ENCODE measurements at regions not wholly inside any gene's neighbourhood (a gene's known extent, or its start where the extent isn't known, plus 50 kb on each side); places are given as distances from the start of the nearest gene placed in this dataset.

DNA sequence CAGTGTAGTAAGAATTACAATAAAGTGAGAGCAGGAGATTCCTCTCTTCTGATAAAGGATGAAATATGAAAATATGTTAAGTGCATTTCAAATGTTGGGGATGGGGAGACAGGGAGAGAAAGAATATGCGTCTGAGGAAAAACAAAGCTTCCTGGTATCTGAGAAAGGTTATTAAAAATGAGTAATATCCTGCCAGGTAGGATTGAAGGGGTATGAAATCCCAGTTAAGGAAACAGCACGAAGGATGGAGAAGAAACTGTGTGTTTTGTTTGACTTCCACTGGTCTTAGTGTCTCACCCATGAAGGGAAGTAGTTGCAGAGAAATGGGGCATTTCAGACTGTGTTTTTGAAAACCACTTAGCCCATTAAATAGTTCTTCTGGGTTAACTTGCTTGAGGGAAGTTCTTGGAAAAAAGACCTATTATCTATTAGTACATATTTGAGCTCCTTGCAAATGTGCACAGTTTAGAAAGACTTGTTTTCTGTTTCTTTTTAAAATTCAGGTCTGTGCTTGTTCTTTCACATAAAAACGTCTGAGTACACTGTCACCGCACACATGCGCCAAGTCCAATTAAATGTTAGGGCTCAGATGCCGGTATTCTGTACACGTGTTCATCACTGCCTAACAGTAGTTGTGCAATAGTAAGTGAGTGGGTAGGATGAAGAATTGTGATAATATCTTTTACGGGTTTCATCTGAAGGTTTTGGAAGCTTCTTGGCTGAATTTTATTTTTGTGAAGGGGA lies 196.1 kb upstream of the P2RY1 start:
- CTCF ChIA-PET, result no interaction called here

DNA sequence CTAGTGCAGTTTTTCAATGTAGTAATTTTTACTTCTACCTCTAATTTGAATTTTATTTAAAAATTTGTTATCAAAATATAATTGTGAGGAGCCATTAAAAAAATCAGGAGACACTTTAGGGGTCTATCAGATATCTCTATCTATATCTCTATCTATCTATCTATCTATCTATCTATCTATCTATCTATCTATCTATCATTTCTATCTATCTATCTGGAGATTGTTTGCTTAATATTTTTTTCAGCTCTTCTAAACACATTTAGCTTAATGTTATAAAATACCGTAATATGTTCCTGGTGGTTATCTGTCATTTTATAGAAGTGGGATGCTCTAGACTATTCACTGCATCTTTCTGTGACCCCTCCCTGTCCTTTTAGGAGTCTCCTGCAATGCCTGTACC lies 193.7 kb upstream of the P2RY1 start:
- no peaks in the 10 kb centered on the region for H3K9me3 ChIP-seq
- H3K27ac ChIP-seq, result no peak overlapping the region
- ChIA-PET CTCF (no interaction called here), POLR2A (no interaction called here)
- no peak overlapping the region for H3K4me2 ChIP-seq
- FAIRE-seq (no peak), ATAC-seq (no peak), DNase-seq (ENCODE audit: low read depth in 1 of 2, low spot score in 1 of 2) (no peak)
- TF ChIP-seq RAD21 (conservative IDR thresholded peaks at IDR 0.05 in 1 of 2, IDR thresholded peaks at IDR 0.05 in 1 of 2) (no peak), CBX2 (IDR thresholded peaks at IDR 0.05; ENCODE audit: borderline replicate concordance, low read depth) (no peak), POLR2AphosphoS2 (conservative IDR thresholded peaks at IDR 0.05; ENCODE audit: low read length) (no peak), RFX5 (IDR thresholded peaks at IDR 0.05) (no peak), FOSL2 (IDR thresholded peaks at IDR 0.05) (no peak), FOSL2 (CRISPR knock-in tag; IDR thresholded peaks at IDR 0.05) (no peak), NPAS2 (CRISPR knock-in tag; IDR thresholded peaks at IDR 0.05; ENCODE audit: borderline replicate concordance) (no peak), ZSCAN20 (CRISPR knock-in tag; IDR thresholded peaks at IDR 0.05) (no peak), FOSB (CRISPR knock-in tag; IDR thresholded peaks at IDR 0.05) (no peak), RNF2 (IDR thresholded peaks at IDR 0.05; ENCODE audit: borderline replicate concordance, low read depth) (no peak)
- TF ChIP-seq, protein P1, sequence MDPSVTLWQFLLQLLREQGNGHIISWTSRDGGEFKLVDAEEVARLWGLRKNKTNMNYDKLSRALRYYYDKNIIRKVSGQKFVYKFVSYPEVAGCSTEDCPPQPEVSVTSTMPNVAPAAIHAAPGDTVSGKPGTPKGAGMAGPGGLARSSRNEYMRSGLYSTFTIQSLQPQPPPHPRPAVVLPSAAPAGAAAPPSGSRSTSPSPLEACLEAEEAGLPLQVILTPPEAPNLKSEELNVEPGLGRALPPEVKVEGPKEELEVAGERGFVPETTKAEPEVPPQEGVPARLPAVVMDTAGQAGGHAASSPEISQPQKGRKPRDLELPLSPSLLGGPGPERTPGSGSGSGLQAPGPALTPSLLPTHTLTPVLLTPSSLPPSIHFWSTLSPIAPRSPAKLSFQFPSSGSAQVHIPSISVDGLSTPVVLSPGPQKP (IDR thresholded peaks at IDR 0.05; ENCODE audit: low read depth, low read length), result no peak
- TF ChIP-seq, protein P2, sequence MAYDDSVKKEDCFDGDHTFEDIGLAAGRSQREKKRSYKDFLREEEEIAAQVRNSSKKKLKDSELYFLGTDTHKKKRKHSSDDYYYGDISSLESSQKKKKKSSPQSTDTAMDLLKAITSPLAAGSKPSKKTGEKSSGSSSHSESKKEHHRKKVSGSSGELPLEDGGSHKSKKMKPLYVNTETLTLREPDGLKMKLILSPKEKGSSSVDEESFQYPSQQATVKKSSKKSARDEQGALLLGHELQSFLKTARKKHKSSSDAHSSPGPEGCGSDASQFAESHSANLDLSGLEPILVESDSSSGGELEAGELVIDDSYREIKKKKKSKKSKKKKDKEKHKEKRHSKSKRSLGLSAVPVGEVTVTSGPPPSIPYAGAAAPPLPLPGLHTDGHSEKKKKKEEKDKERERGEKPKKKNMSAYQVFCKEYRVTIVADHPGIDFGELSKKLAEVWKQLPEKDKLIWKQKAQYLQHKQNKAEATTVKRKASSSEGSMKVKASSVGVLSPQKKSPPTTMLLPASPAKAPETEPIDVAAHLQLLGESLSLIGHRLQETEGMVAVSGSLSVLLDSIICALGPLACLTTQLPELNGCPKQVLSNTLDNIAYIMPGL (CRISPR knock-in tag; IDR thresholded peaks at IDR 0.05; ENCODE audit: borderline replicate concordance), result no peak
- H3K4me1 ChIP-seq, result no peaks in the 10 kb centered on the region
- 83% methylated on average over 1 of the region's 1 CpG for WGBS (ENCODE audit: missing lambda C conversion rate)
- no peak overlapping the region for H3K4me3 ChIP-seq

More for the DNA sequence above, 196.1 kb upstream of the P2RY1 start:
- POLR2A ChIA-PET, result no interaction called here
- Histone ChIP-seq H3K27ac (no peak overlapping the region), H3K9me3 (no peaks in the 10 kb centered on the region), H3K4me1 (no peaks in the 10 kb centered on the region), H3K4me3 (no peak overlapping the region), H3K4me2 (no peak overlapping the region)
- 55% methylated on average over 8 of the region's 8 CpGs for WGBS (ENCODE audit: missing lambda C conversion rate)
- TF ChIP-seq BHLHE40 (IDR thresholded peaks at IDR 0.05; ENCODE audit: low read depth, low read length), result no peak
- no peak for TF ChIP-seq RARB (CRISPR knock-in tag; IDR thresholded peaks at IDR 0.05)
- no peak for TF ChIP-seq MYC (IDR thresholded peaks at IDR 0.05; ENCODE audit: borderline replicate concordance, low read length)
- no peak for TF ChIP-seq NR3C1 (IDR thresholded peaks at IDR 0.05)
- TF ChIP-seq ZFP36 (IDR thresholded peaks at IDR 0.05; ENCODE audit: borderline replicate concordance, partially characterized antibody), result no peak
- TF ChIP-seq SREBF2 (IDR thresholded peaks at IDR 0.05), result no peak
- no peak for TF ChIP-seq EHF (CRISPR knock-in tag; IDR thresholded peaks at IDR 0.05)
- TF ChIP-seq, protein P2 (CRISPR knock-in tag; IDR thresholded peaks at IDR 0.05; ENCODE audit: borderline replicate concordance), result no peak
- TF ChIP-seq CHD2 (IDR thresholded peaks at IDR 0.05; ENCODE audit: low read length, partially characterized antibody), result no peak
- TF ChIP-seq CEBPB (IDR thresholded peaks at IDR 0.05), result no peak
- ATAC-seq (no peak), DNase-seq (ENCODE audit: low read depth in 1 of 2, low spot score in 1 of 2) (no peak), FAIRE-seq (no peak)

Measured in A549 (cell line).